K562 (cell line): ENCODE measurements at regions not wholly inside any gene's neighbourhood (a gene's known extent, or its start where the extent isn't known, plus 50 kb on each side); places are given as distances from the start of the nearest gene placed in this dataset.

Experiments
- ATAC-seq: fragments of 200-7000 bp; cut with Tn5 transposase; 3 replicates; pipeline ENCODE4 v1.9.1; 2020; ENCODE audit warnings: moderate library complexity
- BruUV-seq: library from RNA; stranded (reverse); fragments of 400-500 nt; replicated peaks from 2 replicates; lab custom pipeline; 2021; lab: Mats Ljungman, UMichigan
- CTCF ChIA-PET: fragments of 300-600 bp; formaldehyde crosslinking; extraction: SDS; loops from one replicate; lab custom pipeline; 2021; ENCODE audit warnings: low intra/inter-chr PET ratio; lab: Yijun Ruan, JAX
- POLR2A ChIA-PET: fragments of 300-600, 350-650 bp; sonication (Branson Sonifier 250); formaldehyde crosslinking; extraction: SDS; loops from one replicate; lab custom pipeline; 2021; ENCODE audit warnings: antibody characterized with exemption, inconsistent platforms; lab: Yijun Ruan, JAX
- DNase-seq, 4 experiments: peaks; one replicate each; pipeline versions ENCODE4 v3.0.0 to v3.0.0-alpha.2; 2011 to 2018; ENCODE audit warnings: low spot score in 3 of 4, mixed read lengths in 3 of 4; ENCODE audit errors: extremely low read depth in 1 of 4
- FAIRE-seq: peaks from 2 replicates; lab custom pipeline; 2011; peaks lifted over from hg19 to GRCh38; lab: Jason Lieb, UNC
- H2AFZ ChIP-seq: 2 replicates; pipeline ENCODE4 v1.6.0; 2011; ENCODE audit warnings: low read depth, low read length, control low read depth, inconsistent platforms
- H3K27ac ChIP-seq: fragments of 200-600 bp; 3 replicates; pipeline ENCODE4 v1.8.0; 2011; ENCODE audit warnings: low read depth, mild to moderate bottlenecking, control low read depth, inconsistent platforms, low read length, moderate library complexity, mixed read lengths; ENCODE audit errors: extremely low read depth
- H3K27me3 ChIP-seq, 2 experiments: fragments of 300-600 bp in 1 of 2; 2 replicates in 1 of 2; 3 replicates in 1 of 2; pipeline versions ENCODE4 v1.6.0 to v1.8.0; 2011; ENCODE audit warnings: inconsistent platforms in 2 of 2, low read length in 2 of 2, mild to moderate bottlenecking in 1 of 2, mixed read lengths in 1 of 2, moderate library complexity in 1 of 2; ENCODE audit not compliant: control insufficient read depth in 2 of 2, insufficient read depth in 2 of 2
- H3K36me3 ChIP-seq: fragments of 300-600 bp; 3 replicates; pipeline ENCODE4 v1.8.0; 2011; ENCODE audit warnings: mild to moderate bottlenecking, low read length, inconsistent platforms; ENCODE audit not compliant: control insufficient read depth, insufficient read depth
- H3K4me1 ChIP-seq, 2 experiments: fragments of 200-600 bp in 1 of 2; replicated peaks in 1 of 2; 2 replicates in 1 of 2; 3 replicates in 1 of 2; pipeline versions ENCODE4 v1.5.1 to v1.8.0; 2011; ENCODE audit warnings: inconsistent platforms in 2 of 2, low read length in 2 of 2, mild to moderate bottlenecking in 1 of 2, mixed read lengths in 1 of 2, moderate library complexity in 1 of 2; ENCODE audit not compliant: control insufficient read depth in 2 of 2, insufficient read depth in 2 of 2
- H3K4me2 ChIP-seq: 2 replicates; pipeline ENCODE4 v1.6.1; 2011; ENCODE audit warnings: low read length, control low read depth, inconsistent platforms, mixed read lengths; ENCODE audit not compliant: insufficient read depth
- H3K4me3 ChIP-seq: fragments of 200-600 bp; sonication (generic), shearing (Covaris generic); 2 replicates; pipeline ENCODE4 v1.5.1; 2016; ENCODE audit warnings: control low read depth, inconsistent platforms
- H3K79me2 ChIP-seq: fragments of 200-600 bp; 3 replicates; pipeline ENCODE4 v1.8.0; 2011; ENCODE audit warnings: low read length, inconsistent platforms; ENCODE audit not compliant: control insufficient read depth, insufficient read depth
- H3K9ac ChIP-seq, 2 experiments: 2 replicates each; pipeline versions ENCODE4 v1.6.0 to v1.6.1; 2011; ENCODE audit warnings: low read depth in 2 of 2, low read length in 2 of 2, control low read depth in 1 of 2, inconsistent platforms in 1 of 2, mild to moderate bottlenecking in 1 of 2, mixed read lengths in 1 of 2; ENCODE audit not compliant: insufficient read depth in 1 of 2
- H3K9me1 ChIP-seq: one replicate; pipeline ENCODE4 v1.6.0; 2011; ENCODE audit warnings: inconsistent platforms, mild to moderate bottlenecking, low read length, moderate library complexity; ENCODE audit not compliant: control insufficient read depth, insufficient read depth
- H3K9me3 ChIP-seq: replicated peaks from 2 replicates; pipeline ENCODE4 v1.5.1; 2011; ENCODE audit warnings: low read depth, low read length, inconsistent platforms; ENCODE audit not compliant: control insufficient read depth, insufficient read depth
- H4K20me1 ChIP-seq: replicated peaks from 2 replicates; pipeline ENCODE4 v1.6.1; 2011; ENCODE audit warnings: low read length, inconsistent platforms, mixed read lengths; ENCODE audit not compliant: control insufficient read depth, insufficient read depth
- BRCA1 ChIP-seq, 2 experiments: fragments of 450-650 bp in 1 of 2; sonication (generic) in 1 of 2; formaldehyde crosslinking in 1 of 2; IDR thresholded peaks; 2 replicates each; pipeline versions ENCODE4 v1.5.0 to v1.6.1; 2017 to 2020; ENCODE audit warnings: mild to moderate bottlenecking in 1 of 2, missing genetic modification reagents in 1 of 2
- COPS2 ChIP-seq: fragments of 450-650 bp; conservative IDR thresholded peaks from 2 replicates; pipeline ENCODE4 v1.6.1; 2016; ENCODE audit warnings: mild to moderate bottlenecking, moderate library complexity
- ZMIZ1 ChIP-seq, 2 experiments: fragments of 150-350 bp in 1 of 2; IDR thresholded peaks; 2 replicates each; pipeline ENCODE4 v1.6.1; 2012 to 2016; ENCODE audit warnings: low read depth in 2 of 2, low read length in 2 of 2, mild to moderate bottlenecking in 1 of 2, moderate library complexity in 1 of 2
- ZNF143 ChIP-seq: sonication (generic); formaldehyde crosslinking; IDR thresholded peaks from 2 replicates; pipeline ENCODE4 v1.9.0; 2022; ENCODE audit warnings: mild to moderate bottlenecking, missing genetic modification reagents
- ZNF174 ChIP-seq: fragments of 250-450 bp; sonication (Bioruptor Pico); IDR thresholded peaks from 2 replicates; pipeline ENCODE4 v1.4.0; 2020; ENCODE audit warnings: mild to moderate bottlenecking
- ZNF830 ChIP-seq: fragments of 250-450 bp; sonication (Bioruptor Pico); IDR thresholded peaks from 2 replicates; pipeline ENCODE4 v1.5.0; 2021; ENCODE audit warnings: mild to moderate bottlenecking
- WGBS: fragments of 100-300 bp; shearing (Covaris generic); methylation state at CpG from one replicate; pipeline ENCODE4 v1.1.6; 2016; ENCODE audit warnings: low coverage, mixed read lengths; ENCODE audit not compliant: insufficient coverage; ENCODE audit errors: missing lambda C conversion rate; 5-methylcytosine and 5-hydroxymethylcytosine counted together
- in situ Hi-C: fragments of 300-500 bp; cut with MboI; formaldehyde crosslinking; loops from 4 replicates; pipeline ENCODE4 v1.15.0; 2018; ENCODE audit warnings: inconsistent platforms, mixed read lengths
- intact Hi-C: fragments of 100-400 bp; cut with micrococcal nuclease; formaldehyde crosslinking; loops from 2 replicates; pipeline ENCODE4 v1.14.2; 2022

DNA sequence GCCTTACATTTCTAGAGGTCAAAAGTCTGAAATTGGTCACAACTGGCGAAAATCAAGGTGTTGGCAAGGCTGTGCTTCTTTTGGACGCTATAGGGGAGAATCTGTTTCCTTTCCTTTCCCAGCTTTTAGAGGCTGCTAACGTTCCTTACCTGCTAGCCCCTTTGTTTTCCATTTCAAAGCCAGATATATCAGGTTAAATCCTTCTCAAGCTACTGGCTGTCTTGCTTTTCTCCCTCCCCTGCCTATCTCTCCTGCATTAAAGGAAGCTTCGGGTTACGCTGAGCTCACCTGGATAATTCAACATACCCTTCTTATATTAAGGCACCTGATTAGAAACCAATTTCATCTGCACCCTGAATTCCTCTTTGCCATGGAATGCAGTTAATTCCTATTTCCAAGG is 1569.7 kb upstream of the SLC10A2 start:
- Histone ChIP-seq H3K36me3 (no peaks in the 10 kb centered on the region), H3K27ac (no peak overlapping the region), H4K20me1 (no peaks in the 10 kb centered on the region), H3K27me3 (no peaks in the 10 kb centered on the region), H3K4me2 (no peak overlapping the region), H3K79me2 (no peaks in the 10 kb centered on the region), H3K4me3 (no peak overlapping the region), H3K9me1 (no peaks in the 10 kb centered on the region), H3K9me3 (no peaks in the 10 kb centered on the region), H2AFZ (no peak overlapping the region), H3K4me1 (no peaks in the 10 kb centered on the region), H3K9ac (no peak overlapping the region)
- WGBS: 0% methylated on average over 3 of the region's 5 CpGs
- no TSS peak for BruUV-seq
- TF ChIP-seq ZNF830 (CRISPR knock-in tag): no peak
- TF ChIP-seq ZNF143: no peak
- no peak for TF ChIP-seq COPS2
- TF ChIP-seq ZNF174: no peak
- TF ChIP-seq BRCA1 (IDR thresholded peaks at IDR 0.05): no peak
- TF ChIP-seq BRCA1 (CRISPR knock-in tag; IDR thresholded peaks at IDR 0.05): no peak
- TF ChIP-seq ZMIZ1 (IDR thresholded peaks at IDR 0.05; ENCODE audit: low read depth in 2 of 2, low read length in 2 of 2): no peak
- CTCF ChIA-PET: no interaction called here
- DNase-seq: no peak
- intact Hi-C loops (no loop called here), in situ Hi-C loops (no loop called here)
- no peak for ATAC-seq
- no peak for FAIRE-seq
- POLR2A ChIA-PET: no interaction called here
